ENCODE measurements at regions not wholly inside any gene's neighbourhood (a gene's known extent, or its start where the extent isn't known, plus 50 kb on each side); places are given as distances from the start of the nearest gene placed in this dataset.

- no peak for TF ChIP-seq MXI1 (IDR thresholded peaks at IDR 0.05; ENCODE audit: borderline replicate concordance, low read depth, low read length)
These were observed 1495.0 kb downstream of the BRD1 start (continued) for GRCh38 chr22:48332438-48333322.

- Histone ChIP-seq H3K9me1 (ENCODE audit: insufficient read depth, low read length) (no peaks in the 10 kb centered on the region), H3K9ac (ENCODE audit: low read depth, low read length) (no peak overlapping the region), H4K20me1 (ENCODE audit: insufficient read depth, low read length) (no peaks in the 10 kb centered on the region), H4K5ac (ENCODE audit: low read depth, low read length) (no peak overlapping the region), H2AFZ (replicated peaks; ENCODE audit: low read length, poor library complexity) (no peak overlapping the region), H3K18ac (ENCODE audit: low read depth, low read length) (no peak overlapping the region), H3K9me3 (ENCODE audit: control insufficient read depth, insufficient read depth, low read length) (peaks cover 69% of the 10 kb centered on the region), H2AK9ac (replicated peaks; ENCODE audit: low read depth, low read length, poor library complexity) (no peak overlapping the region), H4K91ac (ENCODE audit: insufficient read depth, low read depth, low read length) (no peak overlapping the region), H2AK5ac (ENCODE audit: low read depth, low read length) (no peak overlapping the region), H2BK20ac (ENCODE audit: low read depth, low read length) (no peak overlapping the region), H3K4ac (ENCODE audit: low read depth, low read length) (no peak overlapping the region), H3K4me1 (ENCODE audit: control insufficient read depth, insufficient read depth, low read length) (no peaks in the 10 kb centered on the region), H3K27ac (ENCODE audit: insufficient read depth, low read length) (no peak overlapping the region), H4K8ac (ENCODE audit: low read depth in 2 of 2, low read length in 2 of 2) (no peak overlapping the region), H3K4me2 (ENCODE audit: low read depth, low read length) (no peak overlapping the region), H3K4me3 (ENCODE audit: insufficient read depth, low read depth, low read length) (no peak overlapping the region), H3K56ac (ENCODE audit: extremely low read depth, insufficient read depth, low read length) (no peak overlapping the region), H2BK15ac (ENCODE audit: low read depth, low read length) (no peak overlapping the region), H3K27me3 (ENCODE audit: control insufficient read depth, insufficient read depth, low read length) (no peaks in the 10 kb centered on the region), H2BK5ac (ENCODE audit: low read depth, low read length, poor library complexity, severe bottlenecking) (peak overlapping the region; percentile 91), H3K79me1 (ENCODE audit: low read depth in 1 of 2, low read length in 2 of 2) (no peaks in the 10 kb centered on the region), H3K23ac (ENCODE audit: low read depth, low read length) (no peak overlapping the region), H2BK120ac (ENCODE audit: low read depth, low read length) (no peak overlapping the region), H3K14ac (replicated peaks; ENCODE audit: low read depth, low read length) (no peak overlapping the region), H3K36me3 (ENCODE audit: control insufficient read depth, insufficient read depth, low read length) (no peaks in the 10 kb centered on the region)
- intact Hi-C loops (cut with micrococcal nuclease), result no loop called here
- ChIA-PET CTCF (no interaction called here), POLR2A (ENCODE audit: unreplicated experiment) (no interaction called here)
- no peak for DNase-seq
- no TSS peak for BruUV-seq (replicated peaks)
- in situ Hi-C loops (cut with MboI; ENCODE audit: low sequenced_read_pairs), result no loop called here
- dilution Hi-C loops (cut with HindIII; ENCODE audit: low sequenced_read_pairs, unreplicated experiment), result no loop called here
- WGBS, 2 experiments (ENCODE audit: extremely low coverage in 2 of 2, insufficient read length in 1 of 2), result 80% methylated on average over 1 of the region's 12 CpGs; no CpG with 5 or more reads in 1 of the 2 experiments
- TF ChIP-seq MAZ (IDR thresholded peaks at IDR 0.05; ENCODE audit: borderline replicate concordance, low read depth, low read length), result no peak
- no peak for TF ChIP-seq BHLHE40 (IDR thresholded peaks at IDR 0.05; ENCODE audit: low read depth, low read length)
- no peak for TF ChIP-seq CTCF (conservative IDR thresholded peaks at IDR 0.05; ENCODE audit: low read depth, low read length)
- no peak for TF ChIP-seq RFX5 (IDR thresholded peaks at IDR 0.05; ENCODE audit: low read depth, low read length)
- no peak for TF ChIP-seq CHD1 (IDR thresholded peaks at IDR 0.05; ENCODE audit: low read depth, low read length)
- no peak for ATAC-seq (ENCODE audit: low read depth)
These were observed 1495.9 kb downstream of the BRD1 start for GRCh38 chr22:48331691-48332220.

Measured in IMR-90 (cell line).